Endodermal cell (in vitro differentiated cells): ENCODE measurements at regions not wholly inside any gene's neighbourhood (a gene's known extent, or its start where the extent isn't known, plus 50 kb on each side); places are given as distances from the start of the nearest gene placed in this dataset.

Experiments used
- DNase-seq: peaks from one replicate; pipeline ENCODE4 v3.0.0-alpha.2; 2017
- H3K27ac ChIP-seq: 2 replicates; pipeline ENCODE4 v1.5.1; 2013; ENCODE audit warnings: mild to moderate bottlenecking, low read depth, low read length, moderate library complexity
- H3K27me3 ChIP-seq: 2 replicates; pipeline ENCODE4 v1.6.1; 2013; ENCODE audit warnings: mild to moderate bottlenecking, low read length, moderate library complexity; ENCODE audit not compliant: insufficient read depth, control insufficient read depth, poor library complexity, severe bottlenecking
- H3K36me3 ChIP-seq: 2 replicates; pipeline ENCODE4 v1.7.0; 2013; ENCODE audit warnings: mild to moderate bottlenecking, low read length, moderate library complexity; ENCODE audit not compliant: control insufficient read depth, insufficient read depth
- H3K4me1 ChIP-seq: one replicate; pipeline ENCODE4 v1.7.0; 2013; ENCODE audit warnings: low read length; ENCODE audit not compliant: control insufficient read depth, insufficient read depth
- H3K4me3 ChIP-seq: 2 replicates; pipeline ENCODE4 v1.5.1; 2013; ENCODE audit warnings: mild to moderate bottlenecking, low read length, moderate library complexity
- H3K9ac ChIP-seq: 2 replicates; pipeline ENCODE4 v1.6.1; 2013; ENCODE audit warnings: mild to moderate bottlenecking, low read length, moderate library complexity; ENCODE audit not compliant: poor library complexity, severe bottlenecking; ENCODE audit errors: extremely low read depth
- H3K9me3 ChIP-seq: 2 replicates; pipeline ENCODE4 v1.6.1; 2013; ENCODE audit warnings: mild to moderate bottlenecking, low read length, moderate library complexity; ENCODE audit not compliant: control insufficient read depth
- H3K27ac Mint-ChIP-seq: 2 replicates; pipeline ENCODE4 v1.8.0; 2020; ENCODE audit warnings: mixed read lengths
- H3K27me3 Mint-ChIP-seq: 2 replicates; pipeline ENCODE4 v1.8.0; 2021; ENCODE audit warnings: mild to moderate bottlenecking, mixed read lengths; ENCODE audit not compliant: insufficient read depth
- H3K36me3 Mint-ChIP-seq: 2 replicates; pipeline ENCODE4 v1.8.0; 2020; ENCODE audit warnings: low read depth, mixed read lengths
- H3K4me1 Mint-ChIP-seq: 2 replicates; pipeline ENCODE4 v1.8.0; 2020; ENCODE audit warnings: mixed read lengths
- H3K4me3 Mint-ChIP-seq: 2 replicates; pipeline ENCODE4 v1.8.0; 2020; ENCODE audit warnings: mild to moderate bottlenecking, moderate library complexity, mixed read lengths
- H3K9me3 Mint-ChIP-seq: 2 replicates; pipeline ENCODE4 v1.8.0; 2020; ENCODE audit warnings: mild to moderate bottlenecking, mixed read lengths
- CTCF ChIP-seq: fragments of 200-600 bp; sonication (generic); conservative IDR thresholded peaks from 2 replicates; pipeline ENCODE4 v1.5.0; 2021; ENCODE audit warnings: antibody characterized with exemption, mild to moderate bottlenecking
- WGBS, 2 experiments: methylation state at CpG; one replicate each; pipeline versions ENCODE4 v1.1.5 to v1.1.7; 2013; ENCODE audit warnings: missing lambda C conversion rate in 2 of 2, mixed read lengths in 1 of 2; ENCODE audit not compliant: insufficient coverage in 1 of 2, insufficient read length in 1 of 2; 5-methylcytosine and 5-hydroxymethylcytosine counted together

GRCh38 chr11:28728666-28729065 is 620.5 kb downstream of the METTL15 start:
- Histone ChIP-seq H3K4me1 (no peaks in the 10 kb centered on the region), H3K27ac (no peak overlapping the region), H3K9me3 (peaks cover 18% of the 10 kb centered on the region), H3K9ac (no peak overlapping the region), H3K4me3 (no peak overlapping the region), H3K36me3 (no peaks in the 10 kb centered on the region), H3K27me3 (peaks cover 71% of the 10 kb centered on the region)
- TF ChIP-seq CTCF: no peak
- WGBS, 2 experiments: 100% methylated on average over 1 of the region's 1 CpG; no CpG with 5 or more reads in 1 of the 2 experiments
- no peak overlapping the region for H3K27ac Mint-ChIP-seq
- no peak overlapping the region for H3K4me3 Mint-ChIP-seq
- H3K36me3 Mint-ChIP-seq: no peaks in the 10 kb centered on the region
- H3K27me3 Mint-ChIP-seq: peaks cover 65% of the 10 kb centered on the region
- DNase-seq: no peak
- no peaks in the 10 kb centered on the region for H3K9me3 Mint-ChIP-seq
- peaks cover 24% of the 10 kb centered on the region for H3K4me1 Mint-ChIP-seq

- Histone ChIP-seq H3K9me3 (peaks cover 14% of the 10 kb centered on the region), H3K4me1 (no peaks in the 10 kb centered on the region), H3K27me3 (peaks cover 68% of the 10 kb centered on the region), H3K4me3 (no peak overlapping the region), H3K27ac (no peak overlapping the region), H3K9ac (no peak overlapping the region), H3K36me3 (no peaks in the 10 kb centered on the region)
- TF ChIP-seq CTCF: no peak
- H3K4me3 Mint-ChIP-seq: no peak overlapping the region
- H3K9me3 Mint-ChIP-seq: no peaks in the 10 kb centered on the region
- peaks cover 54% of the 10 kb centered on the region for H3K27me3 Mint-ChIP-seq
- no peak overlapping the region for H3K27ac Mint-ChIP-seq
- H3K4me1 Mint-ChIP-seq: peaks cover 24% of the 10 kb centered on the region
- no peak for DNase-seq
- WGBS, 2 experiments: 77 to 81% methylated on average over 2 to 3 of the region's 3 CpGs
- no peaks in the 10 kb centered on the region for H3K36me3 Mint-ChIP-seq
Observed at GRCh38 chr11:28727254-28727653, 619.1 kb downstream of the METTL15 start.

GRCh38 chr11:28726432-28726831 is 618.2 kb downstream of the METTL15 start:
- peaks cover 14% of the 10 kb centered on the region for H3K9me3 ChIP-seq
- H3K4me1 ChIP-seq: no peaks in the 10 kb centered on the region
- Mint-ChIP-seq H3K4me3 (no peak overlapping the region), H3K36me3 (no peaks in the 10 kb centered on the region), H3K9me3 (no peaks in the 10 kb centered on the region), H3K27me3 (peaks cover 48% of the 10 kb centered on the region), H3K4me1 (peaks cover 22% of the 10 kb centered on the region), H3K27ac (no peak overlapping the region)
- no peak for DNase-seq
- H3K27me3 ChIP-seq: peaks cover 61% of the 10 kb centered on the region
- H3K36me3 ChIP-seq: no peaks in the 10 kb centered on the region
- no peak overlapping the region for H3K4me3 ChIP-seq
- no CpG with 5 or more reads among the region's 1 CpG for WGBS, 2 experiments
- H3K9ac ChIP-seq: no peak overlapping the region
- no peak for TF ChIP-seq CTCF
- H3K27ac ChIP-seq: no peak overlapping the region
